IMR-90 (cell line): ENCODE measurements at regions not wholly inside any gene's neighbourhood (a gene's known extent, or its start where the extent isn't known, plus 50 kb on each side); places are given as distances from the start of the nearest gene placed in this dataset.

ENCODE experiments used
- ATAC-seq: fragments of 200-7000 bp; cut with Tn5 transposase; 2 replicates; pipeline ENCODE4 v1.9.1; 2020; ENCODE audit warnings: low read depth, mild to moderate bottlenecking, moderate library complexity
- BruUV-seq: library from RNA; stranded (reverse); fragments of 400-500 nt; replicated peaks from 2 replicates; lab custom pipeline; 2021; lab: Mats Ljungman, UMichigan
- CTCF ChIA-PET: fragments of 300-600 bp; formaldehyde crosslinking; extraction: SDS; loops from one replicate; lab custom pipeline; 2021; ENCODE audit warnings: antibody characterized with exemption; lab: Yijun Ruan, JAX
- POLR2A ChIA-PET: fragments of 300-600 bp; sonication (Branson Sonifier 250); formaldehyde crosslinking; loops from one replicate; lab custom pipeline; 2022; ENCODE audit warnings: antibody characterized with exemption; ENCODE audit not compliant: unreplicated experiment; lab: Charles Lee
- DNase-seq: peaks from one replicate; pipeline ENCODE4 v3.0.0; 2013
- H2AFZ ChIP-seq: replicated peaks from 2 replicates; pipeline ENCODE3; 2013; ENCODE audit warnings: low read length, mild to moderate bottlenecking; ENCODE audit not compliant: poor library complexity
- H2AK5ac ChIP-seq: 2 replicates; pipeline ENCODE4 v1.6.1; 2013; ENCODE audit warnings: low read depth, low read length, inconsistent platforms
- H2AK9ac ChIP-seq: replicated peaks from 2 replicates; pipeline ENCODE3; 2013; ENCODE audit warnings: mild to moderate bottlenecking, low read depth, low read length, moderate library complexity; ENCODE audit not compliant: poor library complexity
- H2BK120ac ChIP-seq: 2 replicates; pipeline ENCODE4 v1.6.1; 2013; ENCODE audit warnings: low read depth, low read length, inconsistent platforms
- H2BK15ac ChIP-seq: 3 replicates; pipeline ENCODE4 v1.6.1; 2013; ENCODE audit warnings: low read depth, low read length, inconsistent platforms
- H2BK20ac ChIP-seq: 2 replicates; pipeline ENCODE4 v1.6.1; 2013; ENCODE audit warnings: low read depth, mild to moderate bottlenecking, inconsistent platforms, low read length, moderate library complexity
- H2BK5ac ChIP-seq: 2 replicates; pipeline ENCODE4 v1.6.1; 2013; ENCODE audit warnings: mild to moderate bottlenecking, low read depth, low read length, inconsistent platforms; ENCODE audit not compliant: poor library complexity, severe bottlenecking
- H3K14ac ChIP-seq: replicated peaks from 2 replicates; pipeline ENCODE4 v1.6.1; 2013; ENCODE audit warnings: low read depth, low read length, inconsistent platforms
- H3K18ac ChIP-seq: 2 replicates; pipeline ENCODE4 v1.6.1; 2013; ENCODE audit warnings: low read depth, low read length, control low read depth
- H3K23ac ChIP-seq: 2 replicates; pipeline ENCODE4 v1.6.1; 2013; ENCODE audit warnings: low read depth, low read length, inconsistent platforms
- H3K27ac ChIP-seq: 2 replicates; pipeline ENCODE4 v1.5.1; 2013; ENCODE audit warnings: mild to moderate bottlenecking, control low read depth, low read length; ENCODE audit not compliant: insufficient read depth
- H3K27me3 ChIP-seq: 2 replicates; pipeline ENCODE4 v1.6.1; 2013; ENCODE audit warnings: low read length; ENCODE audit not compliant: control insufficient read depth, insufficient read depth
- H3K36me3 ChIP-seq: 2 replicates; pipeline ENCODE4 v1.6.1; 2013; ENCODE audit warnings: low read length, mixed read lengths; ENCODE audit not compliant: control insufficient read depth, insufficient read depth
- H3K4ac ChIP-seq: 2 replicates; pipeline ENCODE4 v1.6.1; 2013; ENCODE audit warnings: low read depth, low read length, inconsistent platforms
- H3K4me1 ChIP-seq: 2 replicates; pipeline ENCODE4 v1.6.1; 2013; ENCODE audit warnings: low read length, mixed read lengths; ENCODE audit not compliant: control insufficient read depth, insufficient read depth
- H3K4me2 ChIP-seq: 2 replicates; pipeline ENCODE4 v1.6.1; 2013; ENCODE audit warnings: low read depth, mild to moderate bottlenecking, control low read depth, low read length, moderate library complexity
- H3K4me3 ChIP-seq: 2 replicates; pipeline ENCODE4 v1.5.1; 2013; ENCODE audit warnings: low read depth, mild to moderate bottlenecking, control low read depth, low read length, moderate library complexity; ENCODE audit not compliant: insufficient read depth
- H3K56ac ChIP-seq: 2 replicates; pipeline ENCODE4 v1.6.1; 2013; ENCODE audit warnings: low read length, inconsistent platforms; ENCODE audit not compliant: insufficient read depth; ENCODE audit errors: extremely low read depth
- H3K79me1 ChIP-seq, 2 experiments: 2 replicates each; pipeline ENCODE4 v1.6.1; 2013; ENCODE audit warnings: low read length in 2 of 2, inconsistent platforms in 1 of 2, low read depth in 1 of 2
- H3K9ac ChIP-seq: 2 replicates; pipeline ENCODE4 v1.6.1; 2013; ENCODE audit warnings: low read depth, low read length, control low read depth
- H3K9me1 ChIP-seq: 2 replicates; pipeline ENCODE4 v1.6.1; 2013; ENCODE audit warnings: low read length, inconsistent platforms; ENCODE audit not compliant: insufficient read depth
- H3K9me3 ChIP-seq: 2 replicates; pipeline ENCODE4 v1.6.1; 2013; ENCODE audit warnings: low read length; ENCODE audit not compliant: control insufficient read depth, insufficient read depth
- H4K20me1 ChIP-seq: 2 replicates; pipeline ENCODE4 v1.6.1; 2013; ENCODE audit warnings: low read length, inconsistent platforms; ENCODE audit not compliant: insufficient read depth
- H4K5ac ChIP-seq: 2 replicates; pipeline ENCODE4 v1.6.1; 2013; ENCODE audit warnings: mild to moderate bottlenecking, low read depth, low read length, control low read depth
- H4K8ac ChIP-seq, 2 experiments: 2 replicates each; pipeline ENCODE4 v1.6.1; 2013; ENCODE audit warnings: low read depth in 2 of 2, low read length in 2 of 2, control low read depth in 1 of 2, inconsistent platforms in 1 of 2
- H4K91ac ChIP-seq: 2 replicates; pipeline ENCODE4 v1.6.1; 2013; ENCODE audit warnings: low read depth, low read length, inconsistent platforms; ENCODE audit not compliant: insufficient read depth
- BHLHE40 ChIP-seq: fragments of 150-350 bp; IDR thresholded peaks from 2 replicates; pipeline ENCODE4 v1.6.1; 2016; ENCODE audit warnings: mild to moderate bottlenecking, low read depth, low read length
- CHD1 ChIP-seq: IDR thresholded peaks from 2 replicates; pipeline ENCODE4 v1.6.1; 2012; ENCODE audit warnings: low read depth, low read length, improper control_type of control experiment
- FOS ChIP-seq: fragments of 150-350 bp; IDR thresholded peaks from 2 replicates; pipeline ENCODE4 v1.6.1; 2016; ENCODE audit warnings: low read depth, low read length
- MAFK ChIP-seq: IDR thresholded peaks from 2 replicates; pipeline ENCODE4 v1.6.1; 2012; ENCODE audit warnings: low read depth, low read length, improper control_type of control experiment
- NFE2L2 ChIP-seq: fragments of 150-350 bp; IDR thresholded peaks from 2 replicates; pipeline ENCODE4 v1.6.1; 2016; ENCODE audit warnings: low read depth, mild to moderate bottlenecking, low read length
- POLR2A ChIP-seq: IDR thresholded peaks from 2 replicates; pipeline ENCODE4 v1.6.1; 2012; ENCODE audit warnings: mild to moderate bottlenecking, low read depth, low read length
- RCOR1 ChIP-seq: IDR thresholded peaks from 2 replicates; pipeline ENCODE4 v1.6.1; 2012; ENCODE audit warnings: mild to moderate bottlenecking, low read length, improper control_type of control experiment; ENCODE audit not compliant: insufficient replicate concordance
- RFX5 ChIP-seq: IDR thresholded peaks from 2 replicates; pipeline ENCODE4 v1.8.0; 2012; ENCODE audit warnings: low read depth, mild to moderate bottlenecking, low read length, moderate library complexity
- SMC3 ChIP-seq: fragments of 150-350 bp; IDR thresholded peaks from 2 replicates; pipeline ENCODE4 v1.6.1; 2016; ENCODE audit warnings: low read depth, mild to moderate bottlenecking, antibody characterized with exemption, low read length, moderate library complexity
- dilution Hi-C: fragments of 300-500 bp; cut with HindIII; formaldehyde crosslinking; loops from one replicate; pipeline ENCODE4 v1.14.3; 2018; ENCODE audit warnings: low sequenced_read_pairs; ENCODE audit not compliant: unreplicated experiment
- in situ Hi-C: fragments of 300-500 bp; cut with MboI; formaldehyde crosslinking; loops from 3 replicates; pipeline ENCODE4 v1.14.3; 2019; ENCODE audit warnings: low sequenced_read_pairs, inconsistent platforms, mixed read lengths
- intact Hi-C: fragments of 100-400 bp; cut with micrococcal nuclease; formaldehyde crosslinking; loops from 2 replicates; pipeline ENCODE4 v1.10.0; 2022
- TF ChIP-seq, protein P1 (sequence below): fragments of 150-350 bp; IDR thresholded peaks from 2 replicates; pipeline ENCODE4 v1.6.1; 2017; ENCODE audit warnings: mild to moderate bottlenecking, antibody characterized with exemption, low read length, low read depth

DNA sequence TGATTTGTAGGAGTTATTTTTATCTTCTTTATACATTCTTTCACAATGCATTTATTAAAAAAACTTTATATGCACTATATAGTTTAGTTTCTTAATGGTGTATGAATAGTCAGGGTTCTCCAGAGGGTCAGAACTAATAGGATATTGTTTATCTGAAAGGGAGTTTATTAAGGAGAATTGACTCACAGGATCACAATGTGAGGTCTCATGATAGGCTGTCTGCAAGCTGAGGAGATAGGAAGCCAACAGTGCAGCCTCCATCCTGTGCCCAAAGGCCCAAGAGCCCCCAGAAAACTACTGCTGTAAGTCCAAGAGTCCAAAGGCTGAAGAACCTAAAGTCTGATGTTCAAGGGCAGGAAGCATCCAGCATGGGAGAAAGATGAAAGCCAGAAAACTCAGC, 192.8 kb upstream of the AHR start:
- no TSS peak for BruUV-seq
- dilution Hi-C loops, result no loop called here

More for the DNA sequence above, 192.8 kb upstream of the AHR start:
- ChIA-PET POLR2A (no interaction called here), CTCF (interaction anchor here (0.6 kb wide), 1 partner anchor 719 kb away, joined by 3 read pairs; no protein-coding TSS in a partner anchor)
- Histone ChIP-seq H3K4ac (peak overlapping the region; percentile 56), H3K4me3 (no peak overlapping the region), H3K4me2 (no peak overlapping the region), H3K36me3 (no peaks in the 10 kb centered on the region), H4K5ac (no peak overlapping the region), H2BK5ac (no peak overlapping the region), H4K20me1 (no peaks in the 10 kb centered on the region), H3K56ac (no peak overlapping the region), H4K91ac (no peak overlapping the region; the same call in 1 of the 2 replicates), H3K27me3 (no peaks in the 10 kb centered on the region), H2AK5ac (peak overlapping the region; percentile 43), H3K79me1 (no peaks in the 10 kb centered on the region), H2BK15ac (no peak overlapping the region), H3K23ac (no peak overlapping the region), H3K4me1 (peaks cover 3% of the 10 kb centered on the region), H3K27ac (no peak overlapping the region), H3K9me1 (peaks cover 3% of the 10 kb centered on the region; the same call in 1 of the 2 replicates), H3K9ac (no peak overlapping the region), H3K9me3 (no peaks in the 10 kb centered on the region), H2BK120ac (peak overlapping the region; percentile 82), H4K8ac (no peak overlapping the region), H2BK20ac (peak overlapping the region; percentile 62), H3K18ac (peak overlapping the region; percentile 60; the same call in 1 of the 2 replicates), H2AFZ (no peak overlapping the region), H2AK9ac (no peak overlapping the region), H3K14ac (peak overlapping the region; percentile 50; the same call in 1 of the 2 replicates)
- no peak for TF ChIP-seq BHLHE40
- no peak for TF ChIP-seq CHD1
- TF ChIP-seq SMC3, result no peak
- TF ChIP-seq RFX5, result no peak
- no peak for TF ChIP-seq MAFK
- no peak for TF ChIP-seq RCOR1
- no peak for TF ChIP-seq FOS
- no peak for TF ChIP-seq POLR2A
- TF ChIP-seq NFE2L2, result no peak
- TF ChIP-seq, protein P1, sequence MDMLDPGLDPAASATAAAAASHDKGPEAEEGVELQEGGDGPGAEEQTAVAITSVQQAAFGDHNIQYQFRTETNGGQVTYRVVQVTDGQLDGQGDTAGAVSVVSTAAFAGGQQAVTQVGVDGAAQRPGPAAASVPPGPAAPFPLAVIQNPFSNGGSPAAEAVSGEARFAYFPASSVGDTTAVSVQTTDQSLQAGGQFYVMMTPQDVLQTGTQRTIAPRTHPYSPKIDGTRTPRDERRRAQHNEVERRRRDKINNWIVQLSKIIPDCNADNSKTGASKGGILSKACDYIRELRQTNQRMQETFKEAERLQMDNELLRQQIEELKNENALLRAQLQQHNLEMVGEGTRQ, result no peak
- ATAC-seq (peak; percentile 80), DNase-seq (peak; percentile 78)
- in situ Hi-C loops (no loop called here), intact Hi-C loops (no loop called here)
